HEK293T (cell line): ENCODE measurements at regions not wholly inside any gene's neighbourhood (a gene's known extent, or its start where the extent isn't known, plus 50 kb on each side); places are given as distances from the start of the nearest gene placed in this dataset.

Experiments used
- CTCF ChIA-PET: fragments of 350-600 bp; formaldehyde crosslinking; extraction: SDS; loops from one replicate; lab custom pipeline; 2021; ENCODE audit warnings: antibody characterized with exemption, inconsistent platforms; lab: Yijun Ruan, JAX
- POLR2A ChIA-PET: fragments of 350-600 bp; formaldehyde crosslinking; extraction: SDS; loops from one replicate; lab custom pipeline; 2020; ENCODE audit warnings: antibody characterized with exemption, inconsistent platforms; lab: Yijun Ruan, JAX
- DNase-seq: peaks from one replicate; pipeline ENCODE4 v3.0.0; 2012; ENCODE audit warnings: mixed read lengths; ENCODE audit errors: extremely low spot score
- ARNT ChIP-seq: fragments of 450-650 bp; IDR thresholded peaks from 2 replicates; pipeline ENCODE4 v1.6.1; 2017; ENCODE audit warnings: mild to moderate bottlenecking
- BHLHE40 ChIP-seq: fragments of 450-650 bp; IDR thresholded peaks from 2 replicates; pipeline ENCODE4 v1.6.1; 2016; ENCODE audit warnings: mild to moderate bottlenecking, moderate library complexity, borderline replicate concordance
- CTBP1 ChIP-seq: fragments of 450-650 bp; IDR thresholded peaks from 2 replicates; pipeline ENCODE4 v1.6.1; 2016; ENCODE audit warnings: borderline replicate concordance
- ELF4 ChIP-seq: fragments of 450-650 bp; IDR thresholded peaks from 2 replicates; pipeline ENCODE4 v1.6.1; 2017; ENCODE audit warnings: antibody characterized with exemption
- FOXA1 ChIP-seq: fragments of 450-650 bp; IDR thresholded peaks from 2 replicates; pipeline ENCODE4 v1.6.1; 2016; ENCODE audit warnings: mild to moderate bottlenecking
- FOXK2 ChIP-seq: fragments of 450-650 bp; IDR thresholded peaks from 2 replicates; pipeline ENCODE4 v1.6.1; 2016; ENCODE audit warnings: mild to moderate bottlenecking
- FOXM1 ChIP-seq: fragments of 450-650 bp; IDR thresholded peaks from 2 replicates; pipeline ENCODE4 v1.6.1; 2017; ENCODE audit warnings: mild to moderate bottlenecking, borderline replicate concordance
- HDGF ChIP-seq: fragments of 450-650 bp; IDR thresholded peaks from 2 replicates; pipeline ENCODE4 v1.6.1; 2017; ENCODE audit warnings: antibody characterized with exemption, borderline replicate concordance
- L3MBTL2 ChIP-seq: fragments of 450-650 bp; conservative IDR thresholded peaks from 2 replicates; pipeline ENCODE4 v1.6.1; 2016; ENCODE audit warnings: mild to moderate bottlenecking
- LEF1 ChIP-seq: fragments of 450-650 bp; IDR thresholded peaks from 2 replicates; pipeline ENCODE4 v1.6.1; 2017; ENCODE audit warnings: mild to moderate bottlenecking, borderline replicate concordance
- NFRKB ChIP-seq: fragments of 450-650 bp; IDR thresholded peaks from 2 replicates; pipeline ENCODE4 v1.6.1; 2016; ENCODE audit warnings: mild to moderate bottlenecking, moderate library complexity
- PKNOX1 ChIP-seq: fragments of 450-650 bp; IDR thresholded peaks from 2 replicates; pipeline ENCODE4 v1.6.1; 2016
- SP1 ChIP-seq: fragments of 450-650 bp; IDR thresholded peaks from 2 replicates; pipeline ENCODE4 v1.6.1; 2017
- SUZ12 ChIP-seq: fragments of 450-650 bp; IDR thresholded peaks from 2 replicates; pipeline ENCODE4 v1.6.1; 2016; ENCODE audit warnings: mild to moderate bottlenecking
- TARDBP ChIP-seq: fragments of 450-650 bp; IDR thresholded peaks from 2 replicates; pipeline ENCODE4 v1.6.1; 2016
- ZNF384 ChIP-seq: fragments of 450-650 bp; IDR thresholded peaks from 2 replicates; pipeline ENCODE4 v1.6.1; 2016

- no peak for TF ChIP-seq SP1
- TF ChIP-seq L3MBTL2: no peak
- no peak for TF ChIP-seq SUZ12
- no peak for TF ChIP-seq FOXA1
- no peak for TF ChIP-seq CTBP1
- no peak for TF ChIP-seq ELF4
- TF ChIP-seq HDGF: no peak
- no peak for TF ChIP-seq ARNT
- no peak for TF ChIP-seq FOXM1
- no peak for TF ChIP-seq FOXK2
- TF ChIP-seq BHLHE40: no peak
- TF ChIP-seq LEF1: no peak
- CTCF ChIA-PET: no interaction called here
- POLR2A ChIA-PET: no interaction called here
- no peak for DNase-seq
Observed at GRCh38 chr13:107531816-107532215, 683.5 kb downstream of the LIG4 start.

GRCh38 chr13:107531180-107531579, 684.2 kb downstream of the LIG4 start:
- CTCF ChIA-PET: no interaction called here
- no peak for DNase-seq
- TF ChIP-seq FOXM1 (no peak), L3MBTL2 (no peak), HDGF (no peak), TARDBP (no peak), BHLHE40 (no peak), ELF4 (no peak), ARNT (no peak), CTBP1 (no peak), FOXK2 (no peak), SUZ12 (no peak), PKNOX1 (no peak), ZNF384 (no peak), NFRKB (no peak), LEF1 (no peak), FOXA1 (no peak), SP1 (no peak)
- POLR2A ChIA-PET: no interaction called here

- TF ChIP-seq FOXK2: no peak
- no peak for TF ChIP-seq FOXM1
- no peak for TF ChIP-seq HDGF
- no peak for TF ChIP-seq SP1
- no peak for TF ChIP-seq NFRKB
- no peak for TF ChIP-seq ARNT
- DNase-seq: no peak
- ChIA-PET POLR2A (no interaction called here), CTCF (no interaction called here)
Observed at GRCh38 chr13:107529035-107529434, 686.3 kb downstream of the LIG4 start.

GRCh38 chr13:107518780-107519179, 696.6 kb downstream of the LIG4 start:
- DNase-seq: no peak
- CTCF ChIA-PET: no interaction called here
- no peak for TF ChIP-seq ELF4
- POLR2A ChIA-PET: no interaction called here

GRCh38 chr13:107518292-107518691, 697.0 kb downstream of the LIG4 start:
- no peak for TF ChIP-seq ARNT
- no peak for TF ChIP-seq LEF1
- DNase-seq: no peak
- ChIA-PET POLR2A (no interaction called here), CTCF (no interaction called here)

GRCh38 chr13:107516517-107516916, 698.8 kb downstream of the LIG4 start:
- ChIA-PET CTCF (no interaction called here), POLR2A (no interaction called here)
- no peak for TF ChIP-seq ARNT
- TF ChIP-seq HDGF: no peak
- TF ChIP-seq NFRKB: no peak
- no peak for TF ChIP-seq PKNOX1
- TF ChIP-seq CTBP1: no peak
- TF ChIP-seq SUZ12: no peak
- no peak for TF ChIP-seq FOXM1
- TF ChIP-seq L3MBTL2: no peak
- TF ChIP-seq BHLHE40: no peak
- no peak for TF ChIP-seq SP1
- no peak for TF ChIP-seq ELF4
- no peak for DNase-seq

DNA sequence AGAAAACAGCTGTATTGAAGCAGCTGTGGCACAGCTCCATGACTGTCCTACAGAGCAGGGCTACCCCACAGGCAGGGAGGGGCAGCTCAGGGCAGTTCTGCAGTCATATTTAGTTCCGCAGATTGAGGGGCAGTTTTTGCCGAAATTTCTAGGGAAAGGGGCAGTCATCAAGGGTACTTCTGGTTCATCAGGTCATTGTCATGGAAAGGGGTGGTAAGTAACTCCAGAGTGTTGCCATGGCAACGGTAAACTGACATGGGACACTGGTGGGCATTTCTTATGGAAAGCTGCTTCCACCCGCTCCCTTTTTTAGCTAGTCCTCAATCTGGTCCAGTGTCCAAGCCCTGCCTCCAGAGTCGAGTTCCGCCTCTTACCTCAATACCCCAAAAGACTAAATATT, 702.8 kb downstream of the LIG4 start:
- ChIA-PET POLR2A (no interaction called here), CTCF (no interaction called here)
- no peak for TF ChIP-seq ELF4
- TF ChIP-seq NFRKB: no peak
- TF ChIP-seq FOXA1: no peak
- no peak for TF ChIP-seq SP1
- TF ChIP-seq HDGF: no peak
- no peak for TF ChIP-seq SUZ12
- no peak for TF ChIP-seq L3MBTL2
- no peak for DNase-seq

- ChIA-PET POLR2A (no interaction called here), CTCF (no interaction called here)
- TF ChIP-seq L3MBTL2: no peak
- DNase-seq: no peak
Observed at GRCh38 chr13:107497661-107498060, 717.7 kb downstream of the LIG4 start.
